Natural killer cell (primary cell): ENCODE measurements at regions not wholly inside any gene's neighbourhood (a gene's known extent, or its start where the extent isn't known, plus 50 kb on each side); places are given as distances from the start of the nearest gene placed in this dataset.

Source experiments
- ATAC-seq, 3 donors: fragments of 150-1000 bp in 2 of 3; fragments of 200-7000 bp in 1 of 3; cut with Tn5 transposase; 1 replicate in 1 of 3; 2 replicates in 2 of 3; pipeline ENCODE4 v1.10.0; 2021; ENCODE audit warnings: mild to moderate bottlenecking in 2 of 3, moderate library complexity in 2 of 3
- DNase-seq, 2 donors: peaks; one replicate each; pipeline versions ENCODE4 v3.0.0 to v3.0.0-alpha.2; 2013 to 2021; ENCODE audit warnings: mixed read lengths in 1 of 2
- H3K27ac ChIP-seq: one replicate; pipeline ENCODE4 v1.5.1; 2013; ENCODE audit warnings: mild to moderate bottlenecking, low read length
- H3K27me3 ChIP-seq: one replicate; pipeline ENCODE4 v1.6.1; 2013; ENCODE audit warnings: low read length; ENCODE audit not compliant: control insufficient read depth, insufficient read depth
- H3K36me3 ChIP-seq: one replicate; pipeline ENCODE4 v1.6.1; 2013; ENCODE audit warnings: low read length; ENCODE audit not compliant: control insufficient read depth, insufficient read depth
- H3K4me1 ChIP-seq: one replicate; pipeline ENCODE4 v1.6.1; 2013; ENCODE audit warnings: low read length; ENCODE audit not compliant: control insufficient read depth, insufficient read depth
- H3K4me3 ChIP-seq: one replicate; pipeline ENCODE4 v1.5.1; 2013; ENCODE audit warnings: low read length
- H3K9me3 ChIP-seq: one replicate; pipeline ENCODE4 v1.6.1; 2013; ENCODE audit warnings: low read length; ENCODE audit not compliant: control insufficient read depth, insufficient read depth
- H3K27ac Mint-ChIP-seq, 2 donors: one replicate each; pipeline ENCODE4 v1.8.0; 2022; ENCODE audit warnings: mild to moderate bottlenecking in 2 of 2, mixed read lengths in 2 of 2, moderate library complexity in 1 of 2
- H3K27me3 Mint-ChIP-seq, 2 donors: one replicate each; pipeline ENCODE4 v1.8.0; 2022; ENCODE audit warnings: low read depth in 2 of 2, mixed read lengths in 2 of 2
- H3K36me3 Mint-ChIP-seq: one replicate; pipeline ENCODE4 v1.8.0; 2022; ENCODE audit warnings: mixed read lengths
- H3K4me1 Mint-ChIP-seq, 2 donors: one replicate each; pipeline ENCODE4 v1.8.0; 2022; ENCODE audit warnings: mixed read lengths in 2 of 2
- H3K4me3 Mint-ChIP-seq: one replicate; pipeline ENCODE4 v1.8.0; 2022; ENCODE audit warnings: mild to moderate bottlenecking, moderate library complexity, mixed read lengths
- H3K9me3 Mint-ChIP-seq, 2 donors: one replicate each; pipeline ENCODE4 v1.8.0; 2022; ENCODE audit warnings: mixed read lengths in 2 of 2
- CTCF ChIP-seq: fragments of 200-600 bp; IDR thresholded peaks from one replicate; pipeline ENCODE4 v1.8.0; 2022; ENCODE audit warnings: antibody characterized with exemption
- WGBS: methylation state at CpG from one replicate; pipeline ENCODE4 v1.1.7; 2013; ENCODE audit warnings: missing lambda C conversion rate; ENCODE audit not compliant: insufficient coverage; 5-methylcytosine and 5-hydroxymethylcytosine counted together
- intact Hi-C: fragments of 100-400 bp; cut with micrococcal nuclease; formaldehyde crosslinking; loops from one replicate; pipeline ENCODE4 v1.14.2; 2022

GRCh38 chr1:22344329-22344630 lies 107.4 kb upstream of the ZBTB40 start:
- peaks cover 49 to 63% of the 10 kb centered on the region in 2 donors for H3K27me3 Mint-ChIP-seq

GRCh38 chr1:22344851-22345560 lies 106.6 kb upstream of the ZBTB40 start:
- H3K27ac Mint-ChIP-seq = no peak overlapping the region
- no peaks in the 10 kb centered on the region for H3K36me3 ChIP-seq
- ATAC-seq (no peak), DNase-seq (no peak)
- H3K27ac ChIP-seq = no peak overlapping the region
- peaks cover 0 to 10% of the 10 kb centered on the region in 2 donors for H3K4me1 Mint-ChIP-seq
- H3K4me3 Mint-ChIP-seq = no peak overlapping the region
- no peak for TF ChIP-seq CTCF
- no peaks in the 10 kb centered on the region for H3K36me3 Mint-ChIP-seq
- no peak overlapping the region for H3K4me3 ChIP-seq
- WGBS = 85% methylated on average over 17 of the region's 17 CpGs
- H3K9me3 ChIP-seq = no peaks in the 10 kb centered on the region
- peaks cover 52 to 71% of the 10 kb centered on the region in 2 donors for H3K27me3 Mint-ChIP-seq
- peaks cover 6% of the 10 kb centered on the region for H3K27me3 ChIP-seq
- no peaks in the 10 kb centered on the region for H3K9me3 Mint-ChIP-seq
- intact Hi-C loops = no loop called here
- H3K4me1 ChIP-seq = no peaks in the 10 kb centered on the region

More at GRCh38 chr1:22344329-22344630, 107.4 kb upstream of the ZBTB40 start:
- ATAC-seq (no peak), DNase-seq (no peak)
- 70% methylated on average over 5 of the region's 5 CpGs for whole genome bisulfite sequencing
- Mint-ChIP-seq H3K27ac (no peak overlapping the region), H3K9me3 (no peaks in the 10 kb centered on the region), H3K36me3 (no peaks in the 10 kb centered on the region), H3K4me3 (no peak overlapping the region), H3K4me1 (peaks cover 0 to 15% of the 10 kb centered on the region in 2 donors)
- intact Hi-C loops = no loop called here
- H3K4me3 ChIP-seq = no peak overlapping the region
- no peak for TF ChIP-seq CTCF
- no peak overlapping the region for H3K27ac ChIP-seq
- H3K4me1 ChIP-seq = no peaks in the 10 kb centered on the region
- H3K27me3 ChIP-seq = peaks cover 6% of the 10 kb centered on the region
- H3K9me3 ChIP-seq = no peaks in the 10 kb centered on the region
- H3K36me3 ChIP-seq = no peaks in the 10 kb centered on the region

- Histone ChIP-seq H3K4me1 (no peaks in the 10 kb centered on the region), H3K4me3 (no peak overlapping the region), H3K27me3 (peaks cover 8% of the 10 kb centered on the region), H3K27ac (no peak overlapping the region), H3K36me3 (no peaks in the 10 kb centered on the region), H3K9me3 (no peaks in the 10 kb centered on the region)
- intact Hi-C loops = no loop called here
- no peak for TF ChIP-seq CTCF
- ATAC-seq = no peak
- no peaks in the 10 kb centered on the region for H3K4me1 Mint-ChIP-seq
- H3K27ac Mint-ChIP-seq = no peak overlapping the region
- 43% methylated on average over 14 of the region's 16 CpGs for WGBS
- H3K36me3 Mint-ChIP-seq = no peaks in the 10 kb centered on the region
- no peaks in the 10 kb centered on the region for H3K9me3 Mint-ChIP-seq
- no peak for DNase-seq
- H3K27me3 Mint-ChIP-seq = peaks cover 69 to 81% of the 10 kb centered on the region in 2 donors
- H3K4me3 Mint-ChIP-seq = no peak overlapping the region
These were observed 103.5 kb upstream of the ZBTB40 start for GRCh38 chr1:22347854-22348760.
